MV-4-11 (cell line): ENCODE measurements at regions not wholly inside any gene's neighbourhood (a gene's known extent, or its start where the extent isn't known, plus 50 kb on each side); places are given as distances from the start of the nearest gene placed in this dataset.

Experiments used
- DNase-seq: peaks from one replicate; lab custom pipeline; 2025; lab: John Stamatoyannopoulos, UW

DNA sequence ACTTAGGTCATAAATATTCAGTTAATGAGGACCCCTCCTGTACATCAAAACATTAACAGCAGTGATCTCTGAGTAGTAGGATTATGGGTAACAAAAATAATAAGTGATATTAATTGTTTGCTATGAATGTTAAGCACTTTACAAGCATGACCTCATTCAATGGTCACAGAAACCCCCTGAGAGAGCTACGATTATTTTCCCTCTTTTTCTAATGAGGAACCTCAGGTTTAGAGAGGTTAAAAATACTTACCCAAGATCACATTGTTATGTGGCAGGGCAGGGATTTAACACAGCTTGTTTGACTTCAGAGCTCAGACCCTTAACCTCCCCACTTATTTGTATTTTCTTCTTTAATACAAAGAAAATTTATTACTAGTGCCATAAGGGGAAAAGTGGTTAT, 228.2 kb downstream of the TBL1XR1 start:
- peak; percentile 4 for DNase-seq

- no peak for DNase-seq
These were observed 228.7 kb downstream of the TBL1XR1 start for GRCh38 chr3:176968631-176969030.

- DNase-seq: no peak
These were observed 229.8 kb downstream of the TBL1XR1 start for GRCh38 chr3:176967522-176967921.

- peak; percentile 89 for DNase-seq
These were observed 232.6 kb downstream of the TBL1XR1 start for GRCh38 chr3:176964661-176965060.

- no peak for DNase-seq
These were observed 235.4 kb downstream of the TBL1XR1 start for GRCh38 chr3:176961916-176962315.

DNA sequence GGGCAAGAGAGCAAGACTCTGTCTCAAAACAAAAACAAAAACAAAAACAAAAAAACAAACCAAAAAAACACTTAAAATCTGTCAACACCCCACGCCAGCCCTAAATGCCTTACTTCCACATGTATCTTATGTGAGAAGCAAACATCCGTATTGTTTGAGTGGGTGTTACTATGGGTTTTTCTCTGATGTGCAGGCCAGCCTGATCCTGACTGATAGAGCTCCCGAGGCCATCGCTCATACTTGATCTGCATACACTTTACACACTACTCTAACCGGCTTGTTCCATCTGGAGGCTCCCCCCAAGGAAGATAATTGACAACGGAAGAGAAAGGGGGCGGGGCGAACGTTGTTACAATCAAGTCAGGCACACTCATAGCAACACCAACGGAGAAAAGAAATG, 237.4 kb downstream of the TBL1XR1 start:
- no peak for DNase-seq

DNA sequence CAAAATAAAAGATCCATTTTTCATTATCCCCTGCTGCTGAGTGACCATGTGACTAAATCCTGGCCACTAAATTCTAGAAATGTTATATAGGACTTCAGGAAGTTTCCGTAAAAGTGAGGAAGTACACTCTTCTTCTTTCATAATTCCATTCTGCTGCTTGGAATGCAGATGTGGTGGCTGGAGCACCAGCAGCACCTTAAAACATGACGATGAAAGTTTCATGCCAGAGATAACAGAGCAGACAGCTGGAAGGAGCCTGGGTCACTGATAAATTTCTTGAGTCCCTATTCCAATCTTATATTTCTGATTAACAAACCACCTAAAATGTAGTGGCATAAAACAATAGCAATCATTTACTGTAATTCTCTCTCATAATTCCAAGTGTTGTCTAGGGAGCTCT, 238.7 kb downstream of the TBL1XR1 start:
- no peak for DNase-seq

- DNase-seq: no peak
These were observed 242.8 kb downstream of the TBL1XR1 start for GRCh38 chr3:176954517-176954916.

GRCh38 chr3:176953106-176954060, 243.9 kb downstream of the TBL1XR1 start:
- DNase-seq: no peak

- DNase-seq: no peak
These were observed 245.5 kb downstream of the TBL1XR1 start for GRCh38 chr3:176951586-176952292.

DNA sequence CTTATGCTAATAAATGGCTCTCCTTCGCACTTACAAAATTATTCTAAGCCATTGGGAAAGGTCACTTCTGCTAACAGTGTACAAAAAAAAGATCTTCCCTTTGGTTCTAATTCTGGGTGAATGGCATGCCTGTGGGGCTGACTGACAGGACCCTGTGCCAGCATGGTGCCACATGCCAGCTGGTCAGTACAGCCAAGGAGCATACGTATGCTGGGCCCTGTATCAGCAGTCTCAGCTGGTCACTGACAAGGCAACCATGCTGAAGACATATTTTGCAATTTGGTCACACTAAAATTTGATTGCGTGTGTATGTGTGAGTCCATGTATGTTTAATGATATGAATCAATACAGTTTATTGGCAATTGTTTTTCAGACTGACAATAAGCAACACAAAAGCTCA, 246.1 kb downstream of the TBL1XR1 start:
- DNase-seq: no peak

DNA sequence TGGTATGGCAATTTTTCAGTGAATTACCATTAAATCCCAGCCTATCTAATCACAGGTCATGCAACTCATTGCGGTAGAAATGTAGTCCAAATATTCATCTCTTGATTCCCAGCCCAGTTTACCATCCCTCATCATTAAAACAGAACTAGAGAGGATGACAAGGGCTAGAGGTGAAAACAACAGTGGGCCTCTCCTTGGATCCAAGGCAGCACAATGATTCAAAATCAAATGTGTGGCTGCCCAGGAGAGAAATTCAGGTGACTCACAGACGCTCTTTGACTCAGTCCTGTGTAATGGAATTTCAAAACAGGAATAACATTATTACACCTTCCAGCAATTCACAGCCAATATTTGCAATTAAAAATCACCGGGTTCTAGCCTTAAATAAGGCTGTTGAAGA, 246.5 kb downstream of the TBL1XR1 start:
- DNase-seq: no peak

DNA sequence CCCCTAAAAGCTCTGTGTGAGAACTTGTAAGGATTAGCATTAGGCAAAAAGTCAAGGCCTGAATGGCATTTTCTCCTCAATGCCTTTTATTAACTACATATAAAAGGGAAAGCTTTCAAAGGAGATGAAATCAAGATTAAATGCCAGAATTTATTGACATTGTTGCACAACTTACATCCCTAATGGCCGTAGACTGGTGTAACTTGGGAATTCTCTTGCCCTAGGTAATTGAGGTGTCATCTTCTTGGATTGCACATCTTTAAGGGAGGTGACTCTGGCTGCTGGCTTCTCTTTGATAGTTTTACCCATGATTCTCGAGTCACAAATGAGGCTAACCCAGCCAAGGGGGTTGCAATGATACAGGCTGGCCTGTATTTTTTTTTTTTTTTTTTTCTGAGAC, 249.1 kb downstream of the TBL1XR1 start:
- DNase-seq: no peak

- no peak for DNase-seq
These were observed 251.1 kb downstream of the TBL1XR1 start for GRCh38 chr3:176946202-176946601.

DNA sequence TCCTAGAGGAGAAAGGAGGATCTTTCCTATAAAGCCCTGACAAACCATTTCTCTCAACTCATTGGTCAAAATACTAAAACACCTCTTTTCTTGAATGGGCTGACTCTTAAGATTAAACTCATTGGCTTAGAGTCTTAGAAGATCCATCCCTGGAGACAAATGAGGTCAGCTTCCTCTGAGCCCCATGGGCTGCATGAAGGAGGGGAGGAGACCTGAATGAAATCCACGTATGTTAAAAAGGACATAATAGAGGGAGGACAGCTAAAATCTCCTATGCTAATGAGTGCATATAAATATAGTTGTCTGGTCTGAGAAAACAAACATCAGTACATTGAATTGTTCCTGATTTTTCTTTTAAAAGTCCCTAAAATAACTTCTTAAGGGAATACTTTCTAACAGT, 255.0 kb downstream of the TBL1XR1 start:
- DNase-seq: no peak

GRCh38 chr3:176941689-176942088, 255.6 kb downstream of the TBL1XR1 start:
- no peak for DNase-seq

DNA sequence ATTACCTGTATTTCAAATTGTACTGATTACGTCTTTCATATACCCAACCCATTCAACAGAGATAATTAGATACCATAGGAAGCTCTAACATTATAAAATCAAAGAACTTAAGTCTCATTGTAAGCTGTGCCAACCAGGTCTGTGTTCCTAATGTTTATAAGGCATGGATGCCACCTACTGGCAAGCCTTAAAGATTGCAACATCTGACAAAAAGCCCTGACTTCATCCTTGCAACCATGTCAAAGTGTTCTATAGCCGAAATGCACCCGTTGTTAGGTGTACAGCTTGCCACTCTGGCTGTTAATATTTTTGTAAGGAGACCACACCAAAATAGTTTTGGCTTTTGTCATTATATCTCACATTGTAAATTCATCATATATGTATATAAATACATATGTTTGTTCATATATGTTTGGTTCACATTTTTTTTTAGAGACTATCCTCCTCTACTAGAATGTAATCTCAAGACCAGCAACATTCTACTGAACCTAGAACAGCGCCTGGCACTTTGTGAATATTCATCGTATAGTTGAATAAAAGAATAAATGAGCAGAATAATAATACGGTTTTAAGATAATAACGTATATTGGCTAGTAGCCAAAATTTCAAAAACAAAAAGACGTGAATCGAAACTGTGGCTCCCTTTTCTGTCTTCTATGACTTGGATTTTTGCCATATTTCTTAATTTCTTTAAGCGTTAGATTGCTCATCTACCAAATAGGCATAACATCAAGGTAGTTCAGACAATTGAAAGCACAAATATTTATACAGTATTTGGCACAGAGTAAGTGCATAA, 258.1 kb downstream of the TBL1XR1 start:
- DNase-seq: peak; percentile 68

DNA sequence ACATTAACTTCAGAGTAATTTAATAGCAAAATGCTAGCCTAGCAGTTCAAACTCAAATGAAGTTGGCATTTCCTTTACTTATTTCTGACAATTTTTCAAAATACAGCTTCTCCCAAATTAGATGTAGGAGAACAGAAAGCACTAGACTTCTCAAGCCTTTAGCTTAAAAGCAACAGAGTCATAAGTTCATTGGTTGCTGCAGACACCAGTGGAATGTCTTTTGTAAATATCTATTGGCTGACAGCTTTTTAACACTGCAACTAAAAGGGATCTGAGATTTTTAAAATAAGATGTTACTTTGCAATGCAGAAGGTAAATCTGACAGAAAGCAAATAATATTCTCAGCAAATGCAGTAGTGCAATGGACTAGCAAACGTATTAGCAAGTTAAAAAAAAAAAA, 259.3 kb downstream of the TBL1XR1 start:
- no peak for DNase-seq

DNA sequence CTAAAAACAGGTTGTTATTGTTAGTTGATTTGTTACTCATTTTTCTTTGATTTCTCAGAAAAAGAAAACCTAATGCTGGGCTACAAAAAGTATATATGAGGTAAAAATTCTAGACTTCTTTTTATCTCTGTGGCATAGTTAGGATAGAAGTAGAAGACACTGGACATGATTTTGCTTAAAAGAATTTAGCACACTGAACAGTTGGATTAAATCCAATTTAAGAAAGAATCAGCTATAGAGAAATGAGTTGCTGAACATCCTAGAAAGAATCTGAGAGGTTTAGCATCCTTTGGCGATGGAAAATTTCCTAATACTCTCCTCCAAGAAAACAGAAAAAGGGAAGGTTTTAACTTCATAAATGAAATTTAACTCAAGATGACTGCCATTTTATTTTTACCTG, 259.7 kb downstream of the TBL1XR1 start:
- DNase-seq: no peak

DNA sequence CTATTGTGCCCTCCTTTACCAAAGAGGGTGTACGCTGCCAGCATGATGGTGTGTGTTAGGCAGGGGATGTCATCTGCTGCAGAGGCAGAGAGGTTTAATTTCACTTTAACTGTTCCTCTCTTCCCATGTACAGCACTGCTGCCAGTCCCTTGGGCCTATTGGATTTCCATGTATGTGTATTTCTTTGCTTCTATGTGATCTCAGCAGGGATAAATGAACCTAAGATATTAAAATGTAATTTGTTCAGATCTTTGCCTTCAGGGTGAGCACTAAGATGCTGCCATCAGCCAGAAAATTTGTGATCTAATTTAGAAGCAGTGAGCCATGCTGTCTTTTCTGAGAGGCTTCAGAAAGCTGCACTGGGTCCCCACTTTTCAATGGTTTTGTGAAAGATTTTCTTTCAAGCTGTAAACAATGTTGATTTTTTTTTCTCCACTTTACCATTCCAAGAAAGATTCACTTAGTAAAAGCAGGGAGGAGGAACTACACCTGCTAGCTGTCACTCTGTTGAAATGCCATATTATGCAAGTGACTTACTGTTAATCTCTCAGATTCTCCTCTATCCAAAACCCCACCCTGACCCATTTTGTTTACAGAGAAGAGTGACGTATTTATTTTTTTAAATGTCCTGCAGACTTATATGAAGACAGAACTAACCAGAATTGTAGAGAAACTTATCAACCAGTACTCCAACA, 261.9 kb downstream of the TBL1XR1 start:
- DNase-seq: no peak

GRCh38 chr3:176934698-176935097, 262.6 kb downstream of the TBL1XR1 start:
- DNase-seq: no peak

DNA sequence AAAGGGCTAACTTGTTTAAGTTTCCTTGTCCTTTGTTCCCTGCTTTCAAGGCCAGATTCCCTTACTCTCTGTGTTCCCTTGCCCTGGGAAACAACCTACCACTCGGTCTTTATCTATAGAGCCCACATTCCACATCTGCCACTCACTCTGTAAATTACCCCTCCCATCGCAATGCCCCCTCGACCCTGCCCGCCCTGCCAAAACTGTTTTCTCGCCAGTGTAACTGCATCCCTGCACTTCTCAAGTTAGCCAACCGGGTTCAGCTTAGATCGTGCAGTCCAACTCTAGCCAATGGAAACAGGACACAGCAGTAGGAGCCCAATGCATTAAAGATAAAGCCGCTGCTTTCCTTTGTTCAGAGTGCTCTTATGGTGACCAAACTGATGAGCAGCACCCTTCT, 263.6 kb downstream of the TBL1XR1 start:
- no peak for DNase-seq
